HG03175 (cell line): ENCODE measurements at regions not wholly inside any gene's neighbourhood (a gene's known extent, or its start where the extent isn't known, plus 50 kb on each side); places are given as distances from the start of the nearest gene placed in this dataset.
"Not testable (repeated sequence)": the region's sequence is repeated elsewhere in the genome, so short reads cannot be mapped to it uniquely, and the experiment has no call there.

Source experiments
- ATAC-seq: cut with Tn5 transposase; IDR thresholded peaks from one replicate; pipeline ENCODE4 v1.9.1; 2021; ENCODE audit warnings: mild to moderate bottlenecking, moderate library complexity; ENCODE audit not compliant: unreplicated experiment

- ATAC-seq, result peak; percentile 81
Measured at GRCh38 chrX:22748093-22748999, 251.4 kb upstream of the DDX53 start.

- no peak for ATAC-seq
Measured at GRCh38 chrX:22758807-22759481, 240.8 kb upstream of the DDX53 start.

GRCh38 chrX:22760513-22761057 lies 239.2 kb upstream of the DDX53 start:
- ATAC-seq, result no peak

- ATAC-seq, result no peak
Measured at GRCh38 chrX:22788221-22788620, 211.5 kb upstream of the DDX53 start.

GRCh38 chrX:22795671-22796070 lies 204.1 kb upstream of the DDX53 start:
- ATAC-seq, result no peak

- ATAC-seq, result no peak
Measured at GRCh38 chrX:22800360-22800759, 199.4 kb upstream of the DDX53 start.

GRCh38 chrX:22800806-22801205 lies 199.0 kb upstream of the DDX53 start:
- ATAC-seq, result no peak

- ATAC-seq, result no peak
Measured at GRCh38 chrX:22803353-22803752, 196.4 kb upstream of the DDX53 start.

- ATAC-seq, result no peak
Measured at GRCh38 chrX:22810876-22811275, 188.9 kb upstream of the DDX53 start.

- no peak for ATAC-seq
Measured at GRCh38 chrX:22818061-22818460, 181.7 kb upstream of the DDX53 start.

- ATAC-seq, result no peak
Measured at GRCh38 chrX:22855693-22856092, 144.1 kb upstream of the DDX53 start.

- ATAC-seq, result no peak
Measured at GRCh38 chrX:22859642-22860041, 140.1 kb upstream of the DDX53 start.

GRCh38 chrX:22866801-22867200 lies 133.0 kb upstream of the DDX53 start:
- ATAC-seq, result not testable (repeated sequence)

GRCh38 chrX:22882543-22882942 lies 117.2 kb upstream of the DDX53 start:
- ATAC-seq, result no peak

- no peak for ATAC-seq
Measured at GRCh38 chrX:22889819-22890218, 109.9 kb upstream of the DDX53 start.

- no peak for ATAC-seq
Measured at GRCh38 chrX:22912616-22913015, 87.1 kb upstream of the DDX53 start.

GRCh38 chrX:22922961-22923360 lies 76.8 kb upstream of the DDX53 start:
- no peak for ATAC-seq

GRCh38 chrX:22934640-22935039 lies 65.1 kb upstream of the DDX53 start:
- ATAC-seq, result no peak

GRCh38 chrX:22944945-22945344 lies 54.8 kb upstream of the DDX53 start:
- ATAC-seq, result no peak
